HepG2 (cell line): ENCODE measurements at regions not wholly inside any gene's neighbourhood (a gene's known extent, or its start where the extent isn't known, plus 50 kb on each side); places are given as distances from the start of the nearest gene placed in this dataset.

ENCODE experiments used
- ATAC-seq: fragments of 200-7000 bp; cut with Tn5 transposase; 3 replicates; pipeline ENCODE4 v1.9.1; 2020; ENCODE audit warnings: mild to moderate bottlenecking, moderate library complexity
- BruUV-seq: library from RNA; stranded (reverse); fragments of 400-500 nt; replicated peaks from 2 replicates; lab custom pipeline; 2021; lab: Mats Ljungman, UMichigan
- CTCF ChIA-PET: fragments of 300-600 bp; formaldehyde crosslinking; extraction: SDS; loops from one replicate; lab custom pipeline; 2021; ENCODE audit warnings: low total read pairs, inconsistent platforms, low intra/inter-chr PET ratio; lab: Yijun Ruan, JAX
- POLR2A ChIA-PET: fragments of 350-600 bp; sonication (Branson Sonifier 250); formaldehyde crosslinking; loops from one replicate; lab custom pipeline; 2020; ENCODE audit warnings: antibody characterized with exemption, inconsistent platforms; lab: Yijun Ruan, JAX
- DNase-seq: peaks from one replicate; pipeline ENCODE4 v3.0.0-alpha.2; 2015; ENCODE audit warnings: low spot score
- FAIRE-seq: peaks from 3 replicates; lab custom pipeline; 2011; peaks lifted over from hg19 to GRCh38; lab: Jason Lieb, UNC
- H2AFZ ChIP-seq: one replicate; pipeline ENCODE4 v1.6.1; 2011; ENCODE audit warnings: low read length, inconsistent platforms
- H3K27ac ChIP-seq: fragments of 300-600 bp; 3 replicates; pipeline ENCODE4 v1.8.0; 2011; ENCODE audit warnings: mixed run types, mild to moderate bottlenecking, mixed read lengths, low read length, inconsistent platforms; ENCODE audit not compliant: insufficient read depth; ENCODE audit errors: extremely low read length
- H3K27me3 ChIP-seq, 2 experiments: fragments of 200-600 bp in 1 of 2; 2 replicates in 1 of 2; 3 replicates in 1 of 2; pipeline versions ENCODE4 v1.6.0 to v1.8.0; 2011; ENCODE audit warnings: low read length in 2 of 2, mild to moderate bottlenecking in 2 of 2, moderate library complexity in 2 of 2, inconsistent platforms in 1 of 2; ENCODE audit not compliant: insufficient read depth in 2 of 2, control insufficient read depth in 1 of 2
- H3K36me3 ChIP-seq, 2 experiments: fragments of 200-600 bp in 1 of 2; replicated peaks in 1 of 2; 2 replicates in 1 of 2; 3 replicates in 1 of 2; pipeline versions ENCODE4 v1.5.1 to v1.8.0; 2011; ENCODE audit warnings: low read length in 2 of 2, inconsistent platforms in 1 of 2; ENCODE audit not compliant: insufficient read depth in 2 of 2, control insufficient read depth in 1 of 2
- H3K4me1 ChIP-seq: 2 replicates; pipeline ENCODE4 v1.5.1; 2012; ENCODE audit warnings: low read length, inconsistent platforms; ENCODE audit not compliant: insufficient read depth
- H3K4me2 ChIP-seq: 2 replicates; pipeline ENCODE4 v1.6.0; 2011; ENCODE audit warnings: low read depth, low read length, inconsistent platforms
- H3K4me3 ChIP-seq, 3 experiments: fragments of 200-600 bp in 1 of 3; sonication (generic), shearing (Covaris generic) in 1 of 3; replicated peaks in 1 of 3; 2 replicates each; pipeline ENCODE4 v1.5.1; 2011 to 2016; ENCODE audit warnings: low read length in 3 of 3, inconsistent platforms in 2 of 3, low read depth in 2 of 3, mild to moderate bottlenecking in 2 of 3, control low read depth in 1 of 3, mixed read lengths in 1 of 3; ENCODE audit not compliant: insufficient read depth in 1 of 3
- H3K79me2 ChIP-seq: one replicate; pipeline ENCODE4 v1.6.1; 2011; ENCODE audit warnings: low read length, inconsistent platforms; ENCODE audit not compliant: insufficient read depth
- H3K9ac ChIP-seq: 2 replicates; pipeline ENCODE4 v1.6.0; 2011; ENCODE audit warnings: mild to moderate bottlenecking, low read depth, low read length, inconsistent platforms; ENCODE audit not compliant: insufficient read depth
- H3K9me3 ChIP-seq: 2 replicates; pipeline ENCODE4 v1.5.1; 2012; ENCODE audit warnings: mild to moderate bottlenecking, low read length
- H4K20me1 ChIP-seq: 2 replicates; pipeline ENCODE4 v1.6.0; 2011; ENCODE audit warnings: inconsistent platforms, mild to moderate bottlenecking, low read length, moderate library complexity; ENCODE audit not compliant: insufficient read depth
- GABPB1 ChIP-seq: IDR thresholded peaks from 2 replicates; pipeline ENCODE4 v1.6.1; 2016; ENCODE audit warnings: mild to moderate bottlenecking, missing genetic modification reagents, moderate library complexity, missing compliant biosample characterization
- KDM5A ChIP-seq: fragments of 200-600 bp; sonication (generic); IDR thresholded peaks from 2 replicates; pipeline ENCODE4 v1.7.0; 2018; ENCODE audit warnings: antibody characterized with exemption, mild to moderate bottlenecking, low read length, borderline replicate concordance
- POLR2AphosphoS2 ChIP-seq: IDR thresholded peaks from 2 replicates; pipeline ENCODE4 v1.6.1; 2011; ENCODE audit warnings: low read depth, low read length, improper control_type of control experiment
- SALL1 ChIP-seq: sonication (generic); formaldehyde crosslinking; IDR thresholded peaks from 2 replicates; pipeline ENCODE4 v1.8.0; 2022; ENCODE audit warnings: mild to moderate bottlenecking, missing genetic modification reagents
- WGBS: methylation state at CpG from one replicate; pipeline ENCODE4 v1.1.6; 2017; ENCODE audit warnings: low lambda C conversion rate; 5-methylcytosine and 5-hydroxymethylcytosine counted together
- in situ Hi-C: cut with HindIII; loops from 2 replicates; pipeline ENCODE4 v1.10.0; 2017; ENCODE audit warnings: low pct_unique_long_range_greater_than_20kb; ENCODE audit not compliant: extremely low pct_ligation_motif_present
- intact Hi-C: fragments of 100-400 bp; cut with micrococcal nuclease; formaldehyde crosslinking; loops from one replicate; pipeline ENCODE4 v1.10.0; 2022; ENCODE audit not compliant: unreplicated experiment
- TF ChIP-seq, protein P1 (sequence below): sonication (generic); formaldehyde crosslinking; IDR thresholded peaks from 2 replicates; pipeline ENCODE4 v1.4.0; 2020; ENCODE audit warnings: missing genetic modification reagents
- TF ChIP-seq, protein P2 (sequence below): sonication (generic); formaldehyde crosslinking; conservative IDR thresholded peaks from 2 replicates; pipeline ENCODE4 v1.4.0; 2020; ENCODE audit warnings: mild to moderate bottlenecking, missing genetic modification reagents, moderate library complexity
- TF ChIP-seq, protein P3 (sequence below): sonication (generic); formaldehyde crosslinking; IDR thresholded peaks from 2 replicates; pipeline ENCODE4 v1.4.0; 2020; ENCODE audit warnings: mild to moderate bottlenecking, missing genetic modification reagents

DNA sequence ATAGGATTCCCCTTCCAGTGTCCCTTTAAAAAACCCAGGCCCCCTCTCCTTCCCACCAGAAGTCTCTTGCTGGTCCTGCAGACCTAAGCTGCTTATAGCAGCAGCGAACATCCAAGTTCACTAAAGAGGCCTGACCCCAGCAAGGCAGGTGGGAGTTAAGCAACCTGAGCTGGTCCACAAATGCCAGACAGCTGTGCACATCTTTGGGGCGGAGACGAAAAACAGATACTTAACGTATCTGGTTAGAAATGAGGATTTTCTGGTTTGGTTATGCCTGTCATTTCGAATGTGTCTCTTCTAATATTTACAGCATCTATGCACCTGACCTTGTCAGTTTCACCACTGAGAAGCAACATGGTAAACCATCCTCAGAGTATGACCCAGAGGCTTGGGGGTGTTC, 87.8 kb downstream of the SLC2A10 start:
- TF ChIP-seq, protein P1, sequence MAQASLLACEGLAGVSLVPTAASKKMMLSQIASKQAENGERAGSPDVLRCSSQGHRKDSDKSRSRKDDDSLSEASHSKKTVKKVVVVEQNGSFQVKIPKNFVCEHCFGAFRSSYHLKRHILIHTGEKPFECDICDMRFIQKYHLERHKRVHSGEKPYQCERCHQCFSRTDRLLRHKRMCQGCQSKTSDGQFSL (CRISPR knock-in tag) = no peak
- TF ChIP-seq, protein P2, sequence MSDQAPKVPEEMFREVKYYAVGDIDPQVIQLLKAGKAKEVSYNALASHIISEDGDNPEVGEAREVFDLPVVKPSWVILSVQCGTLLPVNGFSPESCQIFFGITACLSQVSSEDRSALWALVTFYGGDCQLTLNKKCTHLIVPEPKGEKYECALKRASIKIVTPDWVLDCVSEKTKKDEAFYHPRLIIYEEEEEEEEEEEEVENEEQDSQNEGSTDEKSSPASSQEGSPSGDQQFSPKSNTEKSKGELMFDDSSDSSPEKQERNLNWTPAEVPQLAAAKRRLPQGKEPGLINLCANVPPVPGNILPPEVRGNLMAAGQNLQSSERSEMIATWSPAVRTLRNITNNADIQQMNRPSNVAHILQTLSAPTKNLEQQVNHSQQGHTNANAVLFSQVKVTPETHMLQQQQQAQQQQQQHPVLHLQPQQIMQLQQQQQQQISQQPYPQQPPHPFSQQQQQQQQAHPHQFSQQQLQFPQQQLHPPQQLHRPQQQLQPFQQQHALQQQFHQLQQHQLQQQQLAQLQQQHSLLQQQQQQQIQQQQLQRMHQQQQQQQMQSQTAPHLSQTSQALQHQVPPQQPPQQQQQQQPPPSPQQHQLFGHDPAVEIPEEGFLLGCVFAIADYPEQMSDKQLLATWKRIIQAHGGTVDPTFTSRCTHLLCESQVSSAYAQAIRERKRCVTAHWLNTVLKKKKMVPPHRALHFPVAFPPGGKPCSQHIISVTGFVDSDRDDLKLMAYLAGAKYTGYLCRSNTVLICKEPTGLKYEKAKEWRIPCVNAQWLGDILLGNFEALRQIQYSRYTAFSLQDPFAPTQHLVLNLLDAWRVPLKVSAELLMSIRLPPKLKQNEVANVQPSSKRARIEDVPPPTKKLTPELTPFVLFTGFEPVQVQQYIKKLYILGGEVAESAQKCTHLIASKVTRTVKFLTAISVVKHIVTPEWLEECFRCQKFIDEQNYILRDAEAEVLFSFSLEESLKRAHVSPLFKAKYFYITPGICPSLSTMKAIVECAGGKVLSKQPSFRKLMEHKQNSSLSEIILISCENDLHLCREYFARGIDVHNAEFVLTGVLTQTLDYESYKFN = no peak
- TF ChIP-seq, protein P3, sequence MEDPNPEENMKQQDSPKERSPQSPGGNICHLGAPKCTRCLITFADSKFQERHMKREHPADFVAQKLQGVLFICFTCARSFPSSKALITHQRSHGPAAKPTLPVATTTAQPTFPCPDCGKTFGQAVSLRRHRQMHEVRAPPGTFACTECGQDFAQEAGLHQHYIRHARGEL (CRISPR knock-in tag) = no peak
- TF ChIP-seq SALL1 (no peak), GABPB1 (no peak), POLR2AphosphoS2 (no peak), KDM5A (no peak)
- Histone ChIP-seq H3K36me3 (no peaks in the 10 kb centered on the region), H2AFZ (no peak overlapping the region), H3K4me3 (no peak overlapping the region), H4K20me1 (no peaks in the 10 kb centered on the region), H3K79me2 (no peaks in the 10 kb centered on the region), H3K4me1 (no peaks in the 10 kb centered on the region), H3K27me3 (peaks cover 10 to 52% of the 10 kb centered on the region in 2 experiments), H3K9me3 (no peaks in the 10 kb centered on the region), H3K27ac (no peak overlapping the region), H3K9ac (no peak overlapping the region), H3K4me2 (no peak overlapping the region)
- DNase-seq (no peak), ATAC-seq (no peak), FAIRE-seq (no peak)
- ChIA-PET CTCF (no interaction called here), POLR2A (no interaction called here)
- intact Hi-C loops = no loop called here
- 16% methylated on average over 5 of the region's 5 CpGs for WGBS
- BruUV-seq = no TSS peak
- in situ Hi-C loops = no loop called here
